Colonic mucosa (tissue), 4 donors: ENCODE measurements at regions not wholly inside any gene's neighbourhood (a gene's known extent, or its start where the extent isn't known, plus 50 kb on each side); places are given as distances from the start of the nearest gene placed in this dataset.

ENCODE experiments used
- DNase-seq: peaks from one replicate; pipeline ENCODE4 v3.0.0-alpha.2; 2020
- H3K27ac ChIP-seq: fragments of 200-600 bp; one replicate; pipeline ENCODE4 v1.8.0; 2021
- H3K27me3 ChIP-seq: fragments of 200-600 bp; one replicate; pipeline ENCODE4 v1.8.0; 2021
- H3K36me3 ChIP-seq: fragments of 200-600 bp; one replicate; pipeline ENCODE4 v1.8.0; 2021
- H3K4me1 ChIP-seq: fragments of 200-600 bp; one replicate; pipeline ENCODE4 v1.8.0; 2021; ENCODE audit warnings: mild to moderate bottlenecking
- H3K4me3 ChIP-seq: fragments of 200-600 bp; one replicate; pipeline ENCODE4 v1.8.0; 2021
- H3K9ac ChIP-seq, 2 donors: one replicate each; pipeline ENCODE4 v1.7.0; 2013; ENCODE audit warnings: control low read depth in 2 of 2, low read depth in 2 of 2, low read length in 2 of 2
- H3K9me3 ChIP-seq: fragments of 200-600 bp; one replicate; pipeline ENCODE4 v1.8.0; 2021
- CTCF ChIP-seq: fragments of 200-600 bp; IDR thresholded peaks from one replicate; pipeline ENCODE4 v1.8.0; 2022; ENCODE audit warnings: antibody characterized with exemption, mild to moderate bottlenecking
- intact Hi-C: fragments of 100-400 bp; cut with DNase I; formaldehyde crosslinking; loops from one replicate; pipeline ENCODE4 v1.14.1; 2022
- donor health status: healthy.
- donor health status: DM: no; HTN: no; CAD: no.
- donor health status: DM: no; HTN: no; CAD: no.

- H3K9me3 ChIP-seq = no peaks in the 10 kb centered on the region
- no peak overlapping the region for H3K27ac ChIP-seq
- H3K4me3 ChIP-seq = no peak overlapping the region
- H3K27me3 ChIP-seq = no peaks in the 10 kb centered on the region
- no peak for DNase-seq
- intact Hi-C loops = no loop called here
- H3K36me3 ChIP-seq = no peaks in the 10 kb centered on the region
- no peak overlapping the region for H3K9ac ChIP-seq
- TF ChIP-seq CTCF = no peak
- no peaks in the 10 kb centered on the region for H3K4me1 ChIP-seq
Observed at GRCh38 chr11:106249617-106250239, 172.3 kb downstream of the AASDHPPT start.

GRCh38 chr11:106262852-106263251 lies 185.4 kb downstream of the AASDHPPT start:
- H3K4me3 ChIP-seq = no peak overlapping the region
- H3K27me3 ChIP-seq = no peaks in the 10 kb centered on the region
- no peak for DNase-seq
- no peaks in the 10 kb centered on the region for H3K36me3 ChIP-seq
- no peak overlapping the region for H3K27ac ChIP-seq
- TF ChIP-seq CTCF = no peak
- H3K9me3 ChIP-seq = no peaks in the 10 kb centered on the region
- no peak overlapping the region for H3K9ac ChIP-seq
- intact Hi-C loops = no loop called here
- H3K4me1 ChIP-seq = no peaks in the 10 kb centered on the region

GRCh38 chr11:106263527-106263926 lies 186.1 kb downstream of the AASDHPPT start:
- no peaks in the 10 kb centered on the region for H3K4me1 ChIP-seq
- H3K4me3 ChIP-seq = no peak overlapping the region
- TF ChIP-seq CTCF = no peak
- H3K27ac ChIP-seq = no peak overlapping the region
- no peaks in the 10 kb centered on the region for H3K36me3 ChIP-seq
- H3K27me3 ChIP-seq = no peaks in the 10 kb centered on the region
- no peaks in the 10 kb centered on the region for H3K9me3 ChIP-seq
- intact Hi-C loops = no loop called here
- no peak overlapping the region for H3K9ac ChIP-seq
- no peak for DNase-seq

GRCh38 chr11:106271086-106271485 lies 193.6 kb downstream of the AASDHPPT start:
- H3K27me3 ChIP-seq = no peaks in the 10 kb centered on the region
- no peak for DNase-seq
- no peaks in the 10 kb centered on the region for H3K36me3 ChIP-seq
- no peaks in the 10 kb centered on the region for H3K4me1 ChIP-seq
- H3K4me3 ChIP-seq = no peak overlapping the region
- no peak overlapping the region for H3K27ac ChIP-seq
- TF ChIP-seq CTCF = no peak
- intact Hi-C loops = no loop called here
- no peak overlapping the region for H3K9ac ChIP-seq
- H3K9me3 ChIP-seq = no peaks in the 10 kb centered on the region

GRCh38 chr11:106271686-106272085 lies 194.2 kb downstream of the AASDHPPT start:
- no peak overlapping the region for H3K9ac ChIP-seq
- H3K9me3 ChIP-seq = no peaks in the 10 kb centered on the region
- H3K27me3 ChIP-seq = no peaks in the 10 kb centered on the region
- DNase-seq = no peak
- no peaks in the 10 kb centered on the region for H3K36me3 ChIP-seq
- H3K4me1 ChIP-seq = no peaks in the 10 kb centered on the region
- no peak overlapping the region for H3K27ac ChIP-seq
- no peak overlapping the region for H3K4me3 ChIP-seq
- intact Hi-C loops = no loop called here
- TF ChIP-seq CTCF = no peak
